DND-41 (cell line): ENCODE measurements at regions not wholly inside any gene's neighbourhood (a gene's known extent, or its start where the extent isn't known, plus 50 kb on each side); places are given as distances from the start of the nearest gene placed in this dataset.

ENCODE experiments used
- ATAC-seq: fragments of 200-7000 bp; cut with Tn5 transposase; 3 replicates; pipeline ENCODE4 v1.9.1; 2021; ENCODE audit warnings: low read depth; ENCODE audit not compliant: insufficient read depth
- DNase-seq: peaks from one replicate; pipeline ENCODE4 v3.0.0-alpha.2; 2020
- H2AFZ ChIP-seq: 2 replicates; pipeline ENCODE4 v1.6.0; 2012; ENCODE audit warnings: low read depth, low read length
- H3K27ac ChIP-seq: 2 replicates; pipeline ENCODE4 v1.5.1; 2012; ENCODE audit warnings: low read length, inconsistent platforms
- H3K27me3 ChIP-seq: fragments of 200-600 bp; sonication (generic); 2 replicates; pipeline ENCODE4 v1.6.0; 2012; ENCODE audit warnings: low read length, mild to moderate bottlenecking, inconsistent platforms; ENCODE audit not compliant: insufficient read depth, poor library complexity
- H3K36me3 ChIP-seq: 2 replicates; pipeline ENCODE4 v1.5.1; 2012; ENCODE audit warnings: low read length, inconsistent platforms; ENCODE audit not compliant: insufficient read depth
- H3K4me1 ChIP-seq: 2 replicates; pipeline ENCODE4 v1.5.1; 2012; ENCODE audit warnings: mild to moderate bottlenecking, low read length; ENCODE audit not compliant: insufficient read depth
- H3K4me2 ChIP-seq: 2 replicates; pipeline ENCODE4 v1.6.0; 2012; ENCODE audit warnings: mild to moderate bottlenecking, moderate library complexity, low read length, inconsistent platforms; ENCODE audit not compliant: insufficient read depth
- H3K4me3 ChIP-seq, 2 experiments: fragments of 200-600 bp in 1 of 2; shearing (Covaris generic) in 1 of 2; 2 replicates each; pipeline ENCODE4 v1.5.1; 2012 to 2016; ENCODE audit warnings: inconsistent platforms in 2 of 2, low read length in 2 of 2, mild to moderate bottlenecking in 2 of 2, low read depth in 1 of 2, moderate library complexity in 1 of 2
- H3K79me2 ChIP-seq: 2 replicates; pipeline ENCODE4 v1.6.0; 2012; ENCODE audit warnings: low read length, inconsistent platforms; ENCODE audit not compliant: insufficient read depth
- H3K9ac ChIP-seq: 2 replicates; pipeline ENCODE4 v1.6.0; 2012; ENCODE audit warnings: low read depth, mild to moderate bottlenecking, inconsistent platforms, low read length, moderate library complexity
- H3K9me3 ChIP-seq: 2 replicates; pipeline ENCODE4 v1.5.1; 2012; ENCODE audit warnings: low read length, moderate library complexity, mild to moderate bottlenecking, inconsistent platforms; ENCODE audit not compliant: insufficient read depth, severe bottlenecking
- H4K20me1 ChIP-seq: 2 replicates; pipeline ENCODE4 v1.6.0; 2012; ENCODE audit warnings: low read length; ENCODE audit not compliant: insufficient read depth
- EZH2 ChIP-seq: IDR thresholded peaks from 3 replicates; pipeline ENCODE4 v1.6.1; 2012; ENCODE audit warnings: borderline replicate concordance, low read depth, mild to moderate bottlenecking, moderate library complexity, low read length, inconsistent platforms; ENCODE audit not compliant: severe bottlenecking
- TF ChIP-seq, protein P1 (sequence below): IDR thresholded peaks from 2 replicates; pipeline ENCODE4 v1.5.1; 2012; ENCODE audit warnings: borderline replicate concordance, low read length, moderate library complexity, mild to moderate bottlenecking; ENCODE audit not compliant: poor library complexity, severe bottlenecking; ENCODE audit errors: extremely low read depth

DNA sequence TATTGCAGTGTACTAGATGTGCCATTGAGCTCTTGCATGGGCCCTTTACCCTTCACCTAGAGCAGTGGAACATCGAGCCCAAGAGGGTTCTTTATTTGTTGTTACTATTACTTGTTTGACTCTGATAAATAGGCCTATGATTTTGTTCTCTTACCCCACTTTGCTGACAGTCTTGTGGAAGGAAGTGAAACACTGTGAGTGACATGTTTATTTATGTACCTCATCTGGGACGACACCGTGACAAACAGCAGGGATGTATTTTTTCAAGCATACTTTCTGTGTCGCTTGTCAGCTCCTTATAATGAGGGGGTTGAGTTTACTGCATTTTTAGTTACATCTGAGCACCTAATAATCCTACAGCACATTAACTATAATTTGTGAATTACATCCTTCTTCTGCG lies 1010.3 kb upstream of the TENM4 start:
- Histone ChIP-seq H3K27me3 (no peaks in the 10 kb centered on the region), H3K4me1 (no peaks in the 10 kb centered on the region), H4K20me1 (no peaks in the 10 kb centered on the region), H3K79me2 (no peaks in the 10 kb centered on the region), H3K27ac (no peak overlapping the region), H3K9me3 (no peaks in the 10 kb centered on the region), H3K9ac (no peak overlapping the region), H3K4me3 (no peak overlapping the region), H2AFZ (no peak overlapping the region), H3K36me3 (no peaks in the 10 kb centered on the region), H3K4me2 (no peak overlapping the region)
- DNase-seq (no peak), ATAC-seq (no peak)
- TF ChIP-seq, protein P1, sequence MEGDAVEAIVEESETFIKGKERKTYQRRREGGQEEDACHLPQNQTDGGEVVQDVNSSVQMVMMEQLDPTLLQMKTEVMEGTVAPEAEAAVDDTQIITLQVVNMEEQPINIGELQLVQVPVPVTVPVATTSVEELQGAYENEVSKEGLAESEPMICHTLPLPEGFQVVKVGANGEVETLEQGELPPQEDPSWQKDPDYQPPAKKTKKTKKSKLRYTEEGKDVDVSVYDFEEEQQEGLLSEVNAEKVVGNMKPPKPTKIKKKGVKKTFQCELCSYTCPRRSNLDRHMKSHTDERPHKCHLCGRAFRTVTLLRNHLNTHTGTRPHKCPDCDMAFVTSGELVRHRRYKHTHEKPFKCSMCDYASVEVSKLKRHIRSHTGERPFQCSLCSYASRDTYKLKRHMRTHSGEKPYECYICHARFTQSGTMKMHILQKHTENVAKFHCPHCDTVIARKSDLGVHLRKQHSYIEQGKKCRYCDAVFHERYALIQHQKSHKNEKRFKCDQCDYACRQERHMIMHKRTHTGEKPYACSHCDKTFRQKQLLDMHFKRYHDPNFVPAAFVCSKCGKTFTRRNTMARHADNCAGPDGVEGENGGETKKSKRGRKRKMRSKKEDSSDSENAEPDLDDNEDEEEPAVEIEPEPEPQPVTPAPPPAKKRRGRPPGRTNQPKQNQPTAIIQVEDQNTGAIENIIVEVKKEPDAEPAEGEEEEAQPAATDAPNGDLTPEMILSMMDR: no peak
- TF ChIP-seq EZH2: no peak

DNA sequence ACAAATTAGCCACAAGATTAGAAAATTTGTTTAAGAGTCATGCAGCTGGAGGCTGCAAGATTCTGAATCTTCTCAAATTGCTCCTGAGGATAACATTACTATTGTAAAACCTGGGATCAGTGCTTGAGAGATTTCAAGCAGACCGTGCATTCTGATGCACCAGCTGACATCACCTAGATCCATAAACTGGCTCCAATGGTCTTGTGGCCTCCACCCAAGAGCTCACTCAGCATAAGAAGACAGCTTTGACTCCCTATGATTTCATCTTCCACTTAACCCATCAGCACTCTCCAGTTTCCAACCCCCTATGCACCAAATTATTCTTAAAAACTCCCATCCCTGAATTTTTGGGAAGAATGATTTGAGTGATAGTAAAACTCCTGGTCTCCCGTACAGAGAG lies 1007.9 kb upstream of the TENM4 start:
- ATAC-seq: no peak
- Histone ChIP-seq H3K9me3 (no peaks in the 10 kb centered on the region), H3K4me3 (no peak overlapping the region), H3K27ac (no peak overlapping the region), H3K9ac (no peak overlapping the region), H3K27me3 (no peaks in the 10 kb centered on the region), H3K4me1 (no peaks in the 10 kb centered on the region), H3K79me2 (no peaks in the 10 kb centered on the region), H3K36me3 (no peaks in the 10 kb centered on the region), H2AFZ (no peak overlapping the region), H4K20me1 (no peaks in the 10 kb centered on the region), H3K4me2 (no peak overlapping the region)
- no peak for DNase-seq
- no peak for TF ChIP-seq EZH2
- TF ChIP-seq, protein P1: no peak

DNA sequence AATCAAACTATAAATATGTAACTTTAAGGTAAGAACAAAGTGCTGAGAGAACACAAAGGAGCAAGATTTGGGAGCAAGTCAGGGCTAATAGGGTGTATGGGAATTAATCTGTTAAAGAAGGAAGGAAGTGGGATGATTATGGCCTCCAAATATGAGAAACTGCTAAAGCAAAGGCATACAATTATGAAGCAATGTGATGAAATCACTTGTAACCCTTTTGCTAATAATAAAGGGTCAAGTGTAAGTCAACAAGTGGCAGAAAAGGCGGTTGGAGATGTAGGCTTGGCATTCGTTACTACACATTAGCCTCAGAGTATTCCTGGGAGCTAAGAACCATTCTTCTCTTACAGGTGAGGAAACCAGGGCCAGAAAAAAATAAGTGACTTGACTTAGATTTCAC lies 1002.3 kb upstream of the TENM4 start:
- Histone ChIP-seq H3K4me1 (no peaks in the 10 kb centered on the region), H3K79me2 (no peaks in the 10 kb centered on the region), H3K9ac (no peak overlapping the region), H3K4me2 (no peak overlapping the region), H3K9me3 (no peaks in the 10 kb centered on the region), H3K27ac (no peak overlapping the region), H3K27me3 (no peaks in the 10 kb centered on the region), H4K20me1 (no peaks in the 10 kb centered on the region), H3K4me3 (no peak overlapping the region), H3K36me3 (no peaks in the 10 kb centered on the region), H2AFZ (no peak overlapping the region)
- DNase-seq (no peak), ATAC-seq (no peak)
- TF ChIP-seq, protein P1: no peak
- no peak for TF ChIP-seq EZH2

DNA sequence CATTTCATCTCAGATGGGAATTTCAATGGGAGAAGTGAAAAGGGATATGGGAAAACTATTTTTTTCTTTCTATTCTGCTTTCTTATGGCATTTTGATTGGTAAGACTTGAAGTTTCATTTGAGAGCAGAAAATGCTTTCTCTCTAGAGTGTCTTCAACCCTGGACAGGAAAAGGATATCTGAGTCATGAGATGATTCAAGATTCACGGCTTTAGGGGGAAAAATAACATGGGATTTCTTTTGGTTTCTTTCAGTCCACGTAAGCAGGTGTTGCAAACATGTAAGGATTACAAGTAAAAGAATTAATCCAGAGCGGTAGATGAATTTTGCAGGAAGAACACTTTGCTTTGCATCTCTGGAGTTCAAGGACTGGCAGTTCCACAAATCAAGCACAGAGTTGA lies 1001.0 kb upstream of the TENM4 start:
- ATAC-seq: no peak
- Histone ChIP-seq H3K9ac (no peak overlapping the region), H3K4me2 (no peak overlapping the region), H3K36me3 (no peaks in the 10 kb centered on the region), H3K4me3 (no peak overlapping the region), H3K4me1 (no peaks in the 10 kb centered on the region), H3K79me2 (no peaks in the 10 kb centered on the region), H3K9me3 (no peaks in the 10 kb centered on the region), H4K20me1 (no peaks in the 10 kb centered on the region), H2AFZ (no peak overlapping the region), H3K27me3 (no peaks in the 10 kb centered on the region), H3K27ac (no peak overlapping the region)
- DNase-seq: no peak
- TF ChIP-seq, protein P1: no peak
- TF ChIP-seq EZH2: no peak
